ENCODE measurements at regions not wholly inside any gene's neighbourhood (a gene's known extent, or its start where the extent isn't known, plus 50 kb on each side); places are given as distances from the start of the nearest gene placed in this dataset.
"Not testable (repeated sequence)": the region's sequence is repeated elsewhere in the genome, so short reads cannot be mapped to it uniquely, and the experiment has no call there.

GRCh38 chr6:140816681-140817080 is 1316.0 kb upstream of the GJE1 start:
- no peak for DNase-seq

DNA sequence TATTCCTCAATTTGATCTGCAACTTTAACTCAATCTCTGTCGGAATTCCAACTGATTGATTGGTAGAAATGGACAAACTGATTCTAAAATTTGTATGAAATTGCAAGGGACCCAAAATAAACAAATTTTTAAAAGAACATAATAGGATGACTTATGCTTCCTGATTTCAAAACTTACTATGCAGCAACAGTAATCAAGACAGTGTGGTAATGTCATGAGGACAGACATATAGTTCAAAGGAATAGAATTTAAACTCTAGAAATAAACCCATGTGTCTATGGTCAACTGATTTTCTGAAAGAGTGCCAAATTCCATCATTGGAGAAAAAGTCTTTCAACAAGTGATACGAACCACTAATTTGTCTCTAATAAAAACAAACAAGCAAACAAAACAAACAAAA is 1320.1 kb upstream of the GJE1 start:
- DNase-seq: no peak

DNA sequence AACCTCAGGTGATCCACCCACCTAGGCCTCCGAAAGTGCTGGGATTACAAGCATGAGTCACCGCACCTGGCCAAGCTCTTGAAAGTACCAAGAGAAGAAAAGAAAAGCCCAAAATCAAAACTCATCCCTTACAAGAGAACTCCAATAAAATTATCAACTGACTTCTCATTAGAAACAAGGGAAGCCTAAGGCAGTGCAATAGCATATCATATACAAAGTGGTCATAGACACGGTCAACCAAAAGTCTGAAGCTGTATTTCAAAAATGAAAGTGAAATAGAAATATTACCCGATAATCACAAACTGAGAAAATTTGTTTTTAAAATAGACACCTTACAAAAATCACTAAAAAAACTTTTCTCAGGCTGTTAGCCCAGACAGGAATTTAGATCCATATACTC is 1321.1 kb upstream of the GJE1 start:
- DNase-seq: no peak

DNA sequence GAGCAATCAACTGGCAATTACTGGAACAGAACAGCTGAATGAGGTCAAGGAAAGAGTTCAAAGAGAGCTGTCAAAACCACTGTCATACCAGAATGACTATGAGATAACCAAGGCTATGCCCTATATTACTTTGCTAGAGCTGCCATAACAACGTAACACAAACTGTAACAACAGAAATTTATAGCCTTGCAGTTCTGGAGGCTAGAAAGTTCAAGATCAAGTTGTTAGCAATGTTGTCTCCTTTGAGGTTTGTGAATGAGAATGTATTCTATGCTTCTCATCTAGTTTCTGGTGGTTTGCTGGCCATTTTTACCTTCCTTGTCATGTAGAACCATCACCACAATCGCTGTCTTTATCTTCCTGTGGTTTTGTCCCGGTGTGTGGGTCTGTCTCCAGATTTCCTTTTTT is 1323.0 kb upstream of the GJE1 start:
- no peak for DNase-seq

- DNase-seq: no peak
These were observed 1326.3 kb upstream of the GJE1 start for GRCh38 chr6:140806431-140806830.

GRCh38 chr6:140794544-140794943 is 1338.2 kb upstream of the GJE1 start:
- no peak for DNase-seq

GRCh38 chr6:140790109-140790508 is 1342.6 kb upstream of the GJE1 start:
- DNase-seq: no peak

DNA sequence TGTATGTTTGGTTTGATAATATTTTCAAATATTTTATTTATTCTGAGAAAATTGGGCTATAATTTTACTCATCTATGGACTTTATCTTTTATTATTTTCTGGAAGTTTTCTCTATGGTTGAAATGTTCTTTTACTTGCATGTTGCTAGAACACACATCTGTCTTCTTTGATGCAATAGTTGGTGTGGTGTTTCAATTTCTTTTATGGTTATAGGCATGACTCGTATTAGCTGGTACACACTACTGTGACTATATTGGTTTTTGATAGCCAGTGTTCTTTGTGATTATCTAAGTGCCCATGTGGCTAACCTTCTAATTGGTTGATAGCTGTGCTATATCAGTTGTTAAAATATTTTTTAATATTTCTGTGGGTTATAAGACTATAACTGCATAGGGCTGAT is 1343.3 kb upstream of the GJE1 start:
- DNase-seq: no peak

GRCh38 chr6:140785926-140786325 is 1346.8 kb upstream of the GJE1 start:
- DNase-seq: no peak

GRCh38 chr6:140784573-140784972 is 1348.2 kb upstream of the GJE1 start:
- DNase-seq: peak; percentile 3

DNA sequence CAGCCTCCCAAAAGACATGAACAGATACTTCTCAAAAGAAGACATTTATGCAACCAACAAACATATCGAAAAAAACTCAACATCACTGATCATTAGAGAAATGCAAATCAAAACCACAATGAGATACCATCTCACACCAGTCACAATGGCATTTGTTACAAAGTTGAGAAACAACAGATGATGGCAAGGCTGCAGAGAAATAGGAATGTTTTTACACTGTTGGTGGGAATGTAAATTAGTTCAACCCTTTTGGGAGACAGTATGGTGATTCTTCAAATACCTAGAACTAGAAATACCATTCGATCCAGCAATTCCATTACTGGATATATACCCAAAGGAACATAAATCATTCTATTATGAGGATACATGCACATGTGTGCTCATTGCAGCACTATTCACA is 1349.2 kb upstream of the GJE1 start:
- not testable (repeated sequence) for DNase-seq

DNA sequence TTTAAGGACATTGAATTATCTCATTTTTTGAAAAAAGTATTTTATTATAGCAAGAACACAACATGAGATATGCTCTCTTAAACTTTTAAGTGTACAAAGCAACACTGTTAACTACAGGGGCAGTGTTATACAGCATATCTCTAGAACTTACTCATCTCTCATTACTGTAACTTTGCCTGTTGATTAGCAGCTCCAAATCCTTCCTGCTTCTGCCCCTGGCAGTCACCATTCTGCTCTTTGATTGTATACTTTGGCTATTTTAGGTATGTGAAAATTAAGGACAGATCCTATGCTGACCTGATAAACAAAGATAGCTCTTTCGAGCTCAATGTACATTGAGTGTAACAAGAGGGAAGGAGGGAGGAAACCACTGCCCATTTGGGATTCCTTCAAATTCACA is 1349.8 kb upstream of the GJE1 start:
- no peak for DNase-seq

DNA sequence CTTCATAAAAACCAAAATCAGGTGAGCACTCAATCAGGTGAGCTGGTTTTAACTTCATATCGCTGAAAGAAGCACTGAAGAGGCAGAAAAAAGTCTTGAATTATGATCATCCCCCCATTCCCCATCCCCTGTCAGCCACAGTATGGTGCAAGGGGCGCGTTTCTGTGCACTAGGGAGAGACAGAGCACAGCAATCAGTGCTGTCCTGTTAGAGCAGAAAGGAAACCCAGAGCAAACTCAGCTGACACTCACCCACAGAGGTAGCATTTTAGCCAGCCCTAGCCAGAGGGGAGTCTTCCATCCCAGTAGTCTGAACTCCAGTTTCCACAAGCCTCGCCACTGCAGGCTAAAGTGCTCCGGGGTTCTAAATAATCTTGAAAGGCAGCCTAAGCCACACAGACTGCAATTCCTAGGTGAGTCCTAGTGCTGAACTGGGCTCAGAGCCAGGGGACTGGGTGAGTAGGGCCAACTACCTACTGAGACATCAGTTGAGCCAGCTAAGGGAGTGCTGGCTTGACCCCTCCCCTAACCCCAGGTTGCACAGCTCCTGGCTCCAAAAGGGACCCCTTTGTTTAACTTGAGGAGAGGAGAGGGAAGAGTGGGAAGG is 1352.6 kb upstream of the GJE1 start:
- DNase-seq: no peak

GRCh38 chr6:140779341-140779740 is 1353.4 kb upstream of the GJE1 start:
- no peak for DNase-seq

DNA sequence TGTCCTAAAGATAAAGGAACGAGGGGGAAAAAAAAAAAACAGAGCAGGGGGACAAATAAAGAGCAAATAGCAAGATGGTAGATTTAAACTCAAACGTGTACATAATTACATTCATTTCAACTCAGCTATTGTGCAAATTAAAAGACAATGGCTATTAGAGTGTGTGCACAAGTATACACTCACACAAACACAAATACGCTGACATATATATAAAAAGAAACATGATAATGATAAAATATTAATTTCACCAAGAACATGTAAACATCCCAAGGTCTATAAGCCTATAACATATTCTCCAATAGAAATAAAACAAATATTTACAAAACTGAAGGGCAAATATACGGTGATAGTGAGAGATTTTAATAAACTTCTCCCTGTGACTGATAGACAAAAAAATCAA is 1354.9 kb upstream of the GJE1 start:
- no peak for DNase-seq

- no peak for DNase-seq
These were observed 1357.7 kb upstream of the GJE1 start for GRCh38 chr6:140775061-140775460.

DNA sequence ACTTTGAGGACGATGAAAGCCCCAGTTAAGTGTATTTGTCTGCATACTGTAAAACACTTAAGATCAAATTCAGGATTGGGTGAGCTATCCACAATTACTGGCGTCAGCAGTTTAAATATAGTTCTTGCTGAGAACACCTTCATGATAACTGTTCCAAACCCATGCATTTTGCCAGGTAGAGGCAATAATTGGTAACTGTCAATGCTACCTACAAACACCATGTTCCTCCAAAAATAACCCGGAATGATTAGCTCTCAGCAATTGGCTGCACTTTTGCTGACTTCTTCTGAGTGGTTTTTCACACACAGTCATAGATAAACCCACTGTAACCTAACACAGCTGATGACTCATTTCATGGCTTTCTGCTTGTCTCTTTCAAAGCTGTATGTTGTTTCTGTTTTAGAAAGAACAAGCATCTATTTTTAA is 1358.6 kb upstream of the GJE1 start:
- DNase-seq: peak; percentile 52

GRCh38 chr6:140773276-140773675 is 1359.4 kb upstream of the GJE1 start:
- no peak for DNase-seq

- no peak for DNase-seq
These were observed 1360.1 kb upstream of the GJE1 start for GRCh38 chr6:140772576-140772975.

DNA sequence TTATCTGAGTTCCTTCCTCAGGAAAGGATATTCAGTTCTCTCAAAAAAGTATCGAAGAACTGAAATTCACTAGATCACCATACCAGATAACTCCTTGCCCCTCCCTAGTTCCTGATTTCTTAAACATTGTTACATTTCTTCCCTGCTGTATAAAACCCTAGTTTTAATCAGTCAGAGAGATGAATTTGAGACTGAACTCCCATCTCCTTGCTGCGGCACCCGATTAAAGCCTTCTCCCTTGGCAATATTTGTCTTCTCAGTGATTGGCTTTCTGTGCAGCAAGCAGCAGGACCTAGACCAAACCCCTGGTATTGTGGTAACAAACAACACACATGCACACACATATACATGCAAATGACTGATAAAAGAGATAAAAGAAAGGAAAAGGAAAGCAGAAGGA is 1364.6 kb upstream of the GJE1 start:
- no peak for DNase-seq

DNA sequence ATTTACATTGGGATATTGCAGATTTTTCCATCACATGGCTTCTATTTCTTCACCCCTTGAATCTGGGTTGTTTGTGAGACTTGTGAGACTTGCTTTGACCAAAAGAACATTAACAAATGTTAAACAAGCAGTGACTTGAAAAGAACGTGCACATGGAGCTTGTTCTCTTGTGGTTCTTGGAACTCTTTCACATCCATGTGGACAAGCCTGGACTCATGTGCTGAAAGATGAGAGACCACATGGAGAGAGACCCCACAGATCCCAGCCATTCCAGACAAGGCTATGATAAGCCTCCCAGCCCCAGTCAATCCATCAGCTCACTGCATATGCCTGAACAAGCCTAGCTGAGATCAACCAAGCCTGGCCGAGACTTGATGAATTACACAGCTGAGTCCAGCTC is 1365.7 kb upstream of the GJE1 start:
- no peak for DNase-seq

DNA sequence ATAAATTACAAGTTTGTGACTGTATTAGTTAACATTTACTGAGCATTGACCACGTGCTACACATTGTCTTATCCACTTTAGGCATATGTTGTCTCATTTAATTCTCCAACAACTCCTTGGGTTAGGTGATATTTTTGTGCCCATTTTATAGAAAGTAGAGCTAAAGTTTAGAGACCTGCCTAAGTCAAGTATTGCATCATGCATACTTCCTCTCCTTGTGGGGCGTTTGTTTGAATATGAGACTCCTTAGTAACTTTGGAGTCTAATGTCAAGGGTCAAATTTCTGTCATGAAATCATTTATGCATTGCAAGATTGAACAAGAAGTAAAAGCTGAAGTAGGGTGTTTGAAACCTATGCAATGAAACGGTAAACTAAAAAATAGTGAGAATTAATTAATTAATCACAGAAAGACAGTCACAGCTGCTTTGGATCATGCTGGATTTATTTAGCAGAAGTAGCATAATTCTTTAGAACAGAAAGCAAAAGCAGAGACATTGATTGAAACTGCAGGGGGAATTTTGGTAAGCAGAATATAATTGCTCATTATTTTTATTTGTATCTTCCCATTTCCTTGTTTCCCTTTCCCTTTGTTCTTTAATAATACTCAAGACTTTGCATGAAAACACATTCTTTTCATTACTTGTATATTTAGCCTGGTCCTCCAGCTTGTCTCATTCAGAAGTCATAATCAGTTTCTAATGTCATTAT is 1374.4 kb upstream of the GJE1 start:
- no peak for DNase-seq

- DNase-seq: no peak
These were observed 1377.8 kb upstream of the CITED2 start for GRCh38 chr6:140752234-140752633.

- DNase-seq: no peak
These were observed 1372.7 kb upstream of the CITED2 start for GRCh38 chr6:140747114-140747513.

Measured in tongue (tissue), 1 donor.